Suprapubic skin (tissue), 4 donors: ENCODE measurements at regions not wholly inside any gene's neighbourhood (a gene's known extent, or its start where the extent isn't known, plus 50 kb on each side); places are given as distances from the start of the nearest gene placed in this dataset.

Experiments used
- DNase-seq, 2 donors: peaks; one replicate each; pipeline ENCODE4 v3.0.0-alpha.2; 2019; ENCODE audit warnings: low spot score in 2 of 2
- H3K27ac ChIP-seq: fragments of 200-600 bp; sonication (generic); one replicate; pipeline ENCODE4 v1.5.1; 2019
- H3K27me3 ChIP-seq: fragments of 200-600 bp; sonication (generic); one replicate; pipeline ENCODE4 v1.5.1; 2019
- H3K36me3 ChIP-seq: fragments of 200-600 bp; sonication (generic); one replicate; pipeline ENCODE4 v1.5.1; 2019
- H3K4me1 ChIP-seq: fragments of 200-600 bp; sonication (generic); one replicate; pipeline ENCODE4 v1.5.1; 2019
- H3K4me3 ChIP-seq: fragments of 200-600 bp; sonication (generic); one replicate; pipeline ENCODE4 v1.5.1; 2019; ENCODE audit warnings: mild to moderate bottlenecking
- H3K9me3 ChIP-seq: fragments of 200-600 bp; sonication (generic); one replicate; pipeline ENCODE4 v1.5.1; 2019
- EP300 ChIP-seq: sonication (generic); formaldehyde crosslinking; IDR thresholded peaks from one replicate; pipeline ENCODE4 v1.6.1; 2017; ENCODE audit warnings: antibody characterized with exemption
- POLR2A ChIP-seq, 2 donors: fragments of 450-650 bp; IDR thresholded peaks; one replicate each; pipeline ENCODE4 v1.6.1; 2017; ENCODE audit warnings: antibody characterized with exemption in 2 of 2, mild to moderate bottlenecking in 2 of 2, moderate library complexity in 2 of 2
- POLR2AphosphoS5 ChIP-seq, 3 donors: sonication (generic); formaldehyde crosslinking; IDR thresholded peaks; one replicate each; pipeline ENCODE4 v1.6.1; 2017; ENCODE audit warnings: antibody characterized with exemption in 3 of 3
- WGBS: methylation state at CpG from one replicate; pipeline ENCODE4 v1.1.5; 2018; 5-methylcytosine and 5-hydroxymethylcytosine counted together
- TF ChIP-seq, protein P1 (sequence below), 2 donors: fragments of 200-600 bp in 1 of 2; fragments of 450-650 bp in 1 of 2; sonication (generic) in 1 of 2; IDR thresholded peaks; one replicate each; pipeline ENCODE4 v1.5.1; 2016 to 2019; ENCODE audit warnings: antibody characterized with exemption in 2 of 2, mild to moderate bottlenecking in 1 of 2, moderate library complexity in 1 of 2

GRCh38 chr16:87196231-87196630 lies 121.0 kb downstream of the C16orf95 start:
- WGBS = 60% methylated on average over 2 of the region's 11 CpGs
- TF ChIP-seq POLR2A (IDR thresholded peaks at IDR 0.05) = no peak
- TF ChIP-seq, protein P1, sequence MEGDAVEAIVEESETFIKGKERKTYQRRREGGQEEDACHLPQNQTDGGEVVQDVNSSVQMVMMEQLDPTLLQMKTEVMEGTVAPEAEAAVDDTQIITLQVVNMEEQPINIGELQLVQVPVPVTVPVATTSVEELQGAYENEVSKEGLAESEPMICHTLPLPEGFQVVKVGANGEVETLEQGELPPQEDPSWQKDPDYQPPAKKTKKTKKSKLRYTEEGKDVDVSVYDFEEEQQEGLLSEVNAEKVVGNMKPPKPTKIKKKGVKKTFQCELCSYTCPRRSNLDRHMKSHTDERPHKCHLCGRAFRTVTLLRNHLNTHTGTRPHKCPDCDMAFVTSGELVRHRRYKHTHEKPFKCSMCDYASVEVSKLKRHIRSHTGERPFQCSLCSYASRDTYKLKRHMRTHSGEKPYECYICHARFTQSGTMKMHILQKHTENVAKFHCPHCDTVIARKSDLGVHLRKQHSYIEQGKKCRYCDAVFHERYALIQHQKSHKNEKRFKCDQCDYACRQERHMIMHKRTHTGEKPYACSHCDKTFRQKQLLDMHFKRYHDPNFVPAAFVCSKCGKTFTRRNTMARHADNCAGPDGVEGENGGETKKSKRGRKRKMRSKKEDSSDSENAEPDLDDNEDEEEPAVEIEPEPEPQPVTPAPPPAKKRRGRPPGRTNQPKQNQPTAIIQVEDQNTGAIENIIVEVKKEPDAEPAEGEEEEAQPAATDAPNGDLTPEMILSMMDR (IDR thresholded peaks at IDR 0.05) = no peak
- TF ChIP-seq EP300 = no peak
- TF ChIP-seq POLR2AphosphoS5 (IDR thresholded peaks at IDR 0.05) = no peak
- no peaks in the 10 kb centered on the region for H3K4me1 ChIP-seq
- no peaks in the 10 kb centered on the region for H3K36me3 ChIP-seq
- H3K27ac ChIP-seq = no peak overlapping the region
- no peaks in the 10 kb centered on the region for H3K9me3 ChIP-seq
- no peak overlapping the region for H3K4me3 ChIP-seq
- DNase-seq = no peak
- H3K27me3 ChIP-seq = peaks cover 8% of the 10 kb centered on the region

- Histone ChIP-seq H3K4me3 (no peak overlapping the region), H3K9me3 (no peaks in the 10 kb centered on the region), H3K36me3 (no peaks in the 10 kb centered on the region), H3K4me1 (no peaks in the 10 kb centered on the region), H3K27ac (no peak overlapping the region), H3K27me3 (peaks cover 8% of the 10 kb centered on the region)
- no peak for TF ChIP-seq POLR2A (IDR thresholded peaks at IDR 0.05)
- no peak for TF ChIP-seq EP300
- TF ChIP-seq, protein P1 (IDR thresholded peaks at IDR 0.05) = no peak
- TF ChIP-seq POLR2AphosphoS5 (IDR thresholded peaks at IDR 0.05) = no peak
- no peak for DNase-seq
- WGBS = 100% methylated on average over 2 of the region's 2 CpGs
Observed at GRCh38 chr16:87196661-87197060, 120.5 kb downstream of the C16orf95 start.

- no peak overlapping the region for H3K27ac ChIP-seq
- H3K36me3 ChIP-seq = no peaks in the 10 kb centered on the region
- no peak for DNase-seq
- 62% methylated on average over 7 of the region's 8 CpGs for WGBS
- TF ChIP-seq EP300 = no peak
- TF ChIP-seq POLR2A (IDR thresholded peaks at IDR 0.05) = no peak
- TF ChIP-seq, protein P1 (IDR thresholded peaks at IDR 0.05) = no peak
- no peak for TF ChIP-seq POLR2AphosphoS5 (IDR thresholded peaks at IDR 0.05)
- H3K9me3 ChIP-seq = no peaks in the 10 kb centered on the region
- H3K4me3 ChIP-seq = no peak overlapping the region
- no peaks in the 10 kb centered on the region for H3K4me1 ChIP-seq
- peaks cover 8% of the 10 kb centered on the region for H3K27me3 ChIP-seq
Observed at GRCh38 chr16:87198328-87198832, 118.8 kb downstream of the C16orf95 start.

- Histone ChIP-seq H3K27me3 (peaks cover 8% of the 10 kb centered on the region), H3K9me3 (no peaks in the 10 kb centered on the region), H3K4me1 (no peaks in the 10 kb centered on the region), H3K36me3 (no peaks in the 10 kb centered on the region), H3K4me3 (no peak overlapping the region), H3K27ac (no peak overlapping the region)
- no peak for TF ChIP-seq POLR2AphosphoS5 (IDR thresholded peaks at IDR 0.05)
- no peak for TF ChIP-seq EP300
- TF ChIP-seq POLR2A (IDR thresholded peaks at IDR 0.05) = no peak
- TF ChIP-seq, protein P1 (IDR thresholded peaks at IDR 0.05) = no peak
- 87% methylated on average over 8 of the region's 8 CpGs for WGBS
- no peak for DNase-seq
Observed at GRCh38 chr16:87198881-87199280, 118.3 kb downstream of the C16orf95 start.

DNA sequence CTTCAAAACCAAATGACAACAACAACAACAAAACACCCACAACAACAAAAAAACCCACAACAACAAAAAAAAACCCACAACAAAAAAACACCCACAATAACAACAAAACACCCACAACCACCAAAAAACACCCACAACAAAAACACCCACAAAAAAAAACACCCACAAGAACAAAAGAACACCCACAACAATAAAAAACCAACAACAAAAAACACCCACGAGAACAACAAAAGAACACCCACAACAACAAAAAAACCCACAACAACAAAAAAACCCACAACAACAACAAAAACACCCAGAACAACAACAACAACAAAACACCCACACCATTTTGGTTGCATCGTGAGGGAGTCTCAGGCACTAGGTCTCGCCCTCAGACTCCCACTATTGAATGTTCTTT lies 117.8 kb downstream of the C16orf95 start:
- H3K36me3 ChIP-seq = no peaks in the 10 kb centered on the region
- no peak for TF ChIP-seq EP300
- no peak for TF ChIP-seq POLR2A (IDR thresholded peaks at IDR 0.05)
- TF ChIP-seq POLR2AphosphoS5 (IDR thresholded peaks at IDR 0.05) = no peak
- H3K27me3 ChIP-seq = peaks cover 8% of the 10 kb centered on the region
- H3K9me3 ChIP-seq = no peaks in the 10 kb centered on the region
- 78% methylated on average over 3 of the region's 3 CpGs for WGBS
- H3K4me1 ChIP-seq = no peaks in the 10 kb centered on the region
- no peak for DNase-seq
- no peak overlapping the region for H3K27ac ChIP-seq
- H3K4me3 ChIP-seq = no peak overlapping the region

DNA sequence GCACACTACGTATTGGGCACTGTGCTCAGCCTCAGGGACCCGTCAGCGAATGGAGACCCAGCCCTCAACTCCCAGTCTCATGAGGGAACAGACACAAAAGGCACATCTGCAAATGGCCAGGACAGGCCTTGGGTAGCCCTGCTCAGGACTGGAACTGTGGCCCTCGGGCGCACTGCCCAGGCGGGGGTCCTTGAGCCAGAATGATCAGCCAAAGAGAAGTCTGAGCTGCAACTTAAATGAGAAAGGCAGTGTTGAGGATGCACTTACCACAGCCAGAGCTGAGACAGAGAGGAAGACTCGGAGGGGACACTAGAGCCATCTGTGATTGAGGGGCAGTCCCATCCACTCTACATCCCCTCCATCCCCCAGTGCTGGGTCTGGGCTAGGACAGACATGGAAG lies 117.3 kb downstream of the C16orf95 start:
- H3K4me3 ChIP-seq = no peak overlapping the region
- peaks cover 8% of the 10 kb centered on the region for H3K27me3 ChIP-seq
- no peak overlapping the region for H3K27ac ChIP-seq
- DNase-seq = no peak
- TF ChIP-seq, protein P1 (IDR thresholded peaks at IDR 0.05) = no peak
- no peak for TF ChIP-seq POLR2AphosphoS5 (IDR thresholded peaks at IDR 0.05)
- TF ChIP-seq EP300 = no peak
- no peak for TF ChIP-seq POLR2A (IDR thresholded peaks at IDR 0.05)
- H3K36me3 ChIP-seq = no peaks in the 10 kb centered on the region
- H3K4me1 ChIP-seq = no peaks in the 10 kb centered on the region
- WGBS = 86% methylated on average over 7 of the region's 7 CpGs
- no peaks in the 10 kb centered on the region for H3K9me3 ChIP-seq
